Activated T-cell treated with anti-CD3 and anti-CD28 coated beads, Interleukin-2, amount 50 U/mL, for 48 hours (primary cell): ENCODE measurements at regions not wholly inside any gene's neighbourhood (a gene's known extent, or its start where the extent isn't known, plus 50 kb on each side); places are given as distances from the start of the nearest gene placed in this dataset.

Experiments
- DNase-seq, 2 experiments: peaks; one replicate each; pipeline ENCODE4 v3.0.0-alpha.2; 2020

DNA sequence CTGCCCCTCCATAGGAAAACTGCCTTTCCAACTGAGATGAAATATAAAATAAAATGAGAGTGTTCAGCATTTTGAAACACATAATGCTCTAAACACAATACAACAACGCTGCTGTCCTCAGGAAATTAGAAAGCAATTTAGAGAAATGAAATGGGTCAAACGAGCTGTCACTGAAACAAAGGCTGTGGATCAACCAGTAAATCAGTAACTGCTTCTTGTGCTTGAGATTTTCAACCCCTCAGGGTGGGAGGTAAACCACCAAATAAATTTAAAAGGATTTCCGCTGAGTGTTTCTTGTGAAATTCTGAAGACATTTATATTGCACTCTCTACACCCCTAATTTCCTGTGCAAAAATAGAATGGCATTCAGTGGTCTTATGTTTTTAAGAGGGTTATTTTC is 657.1 kb upstream of the SEL1L start:
- DNase-seq, result no peak

DNA sequence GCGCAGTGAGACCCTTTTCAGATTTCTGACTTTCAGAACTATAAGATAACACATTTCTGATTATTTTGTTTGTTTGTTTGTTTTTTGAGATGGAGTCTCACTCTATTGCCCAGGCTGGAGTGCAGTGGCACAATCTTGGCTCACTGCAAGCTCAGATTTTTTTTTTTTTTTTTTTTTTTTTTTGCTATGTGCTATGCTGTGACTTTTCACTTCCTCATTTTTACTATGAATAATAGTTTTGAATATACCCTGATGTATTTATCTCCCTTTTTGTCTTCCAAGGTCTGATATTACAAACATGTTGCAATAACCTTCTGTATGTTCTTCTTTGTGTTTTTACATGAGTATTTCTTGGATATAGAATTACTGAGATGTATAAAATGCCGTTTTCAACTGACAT is 658.7 kb upstream of the SEL1L start:
- no peak for DNase-seq

DNA sequence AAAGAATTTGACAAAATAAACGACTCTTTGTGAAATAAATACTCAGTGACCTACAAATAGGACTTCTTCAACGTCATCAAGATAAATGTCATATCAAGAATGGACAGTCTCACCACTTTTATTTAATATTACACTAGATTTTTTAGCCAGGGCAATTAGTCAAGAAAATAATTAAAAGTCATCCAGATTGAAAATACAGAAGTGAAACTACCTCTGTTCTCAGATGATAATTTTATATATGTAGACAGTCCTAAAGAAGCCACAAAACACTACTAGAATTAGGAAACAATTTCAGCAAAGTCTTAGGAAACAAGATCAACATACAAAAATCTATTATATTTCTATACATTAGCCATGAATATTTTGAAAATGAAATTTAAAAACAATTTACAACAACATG is 689.6 kb upstream of the SEL1L start:
- no peak for DNase-seq

DNA sequence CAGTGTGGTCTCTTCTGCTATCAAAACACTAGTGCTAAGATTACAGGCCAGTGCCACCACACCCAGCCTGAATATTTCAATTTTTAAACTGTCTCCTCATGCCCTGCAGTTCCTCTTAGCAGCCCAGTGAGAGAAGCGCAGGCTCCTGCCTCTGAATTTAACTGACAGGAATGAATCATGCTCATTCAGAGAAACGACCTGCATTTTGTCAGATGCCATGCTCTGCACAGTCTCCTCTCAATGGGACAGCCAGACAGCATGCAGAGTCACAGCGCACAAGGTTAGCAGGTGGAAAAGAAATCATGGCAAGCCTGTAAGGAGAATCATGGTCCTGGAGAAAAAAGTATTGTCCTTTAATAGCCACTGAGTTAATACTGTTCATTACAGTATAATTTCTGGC is 691.0 kb upstream of the SEL1L start:
- no peak for DNase-seq

DNA sequence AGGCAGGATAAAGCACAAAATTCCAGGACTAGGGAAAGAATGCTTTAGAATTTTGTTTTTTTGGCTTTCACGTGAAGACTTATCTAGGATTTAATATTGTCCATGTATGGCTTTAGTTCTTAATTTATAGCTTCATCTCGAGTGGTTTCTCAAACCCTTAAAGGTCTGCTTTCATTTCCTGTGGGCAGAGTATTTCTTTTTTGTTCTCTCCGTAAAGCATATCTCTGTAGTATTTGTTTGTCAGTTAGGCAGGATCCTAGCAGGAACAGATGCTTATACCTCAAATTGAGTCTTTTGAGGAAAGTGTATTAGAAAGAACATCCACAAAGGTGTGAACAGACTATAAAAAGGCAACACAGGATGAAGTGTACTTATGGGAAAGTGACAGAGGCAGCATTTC is 697.1 kb upstream of the SEL1L start:
- no peak for DNase-seq

DNA sequence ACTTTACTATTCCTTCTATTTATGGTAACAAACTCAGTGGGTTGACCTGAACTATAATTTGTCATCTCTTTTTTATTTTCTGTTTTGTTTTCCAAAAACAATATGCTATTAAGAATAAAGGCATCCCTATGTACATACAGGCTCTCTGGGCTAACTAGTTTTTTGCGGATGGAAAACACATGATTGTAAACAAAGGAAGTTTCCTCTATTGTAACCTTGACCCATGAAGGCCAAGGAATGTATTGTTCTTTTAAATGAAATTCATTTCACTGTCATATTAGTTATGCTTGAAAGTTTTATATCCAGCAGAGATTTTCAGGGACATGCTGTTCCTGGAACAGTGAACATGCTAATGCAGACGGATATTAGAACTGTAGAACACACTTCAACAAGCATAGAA is 705.0 kb upstream of the SEL1L start:
- DNase-seq, result no peak

DNA sequence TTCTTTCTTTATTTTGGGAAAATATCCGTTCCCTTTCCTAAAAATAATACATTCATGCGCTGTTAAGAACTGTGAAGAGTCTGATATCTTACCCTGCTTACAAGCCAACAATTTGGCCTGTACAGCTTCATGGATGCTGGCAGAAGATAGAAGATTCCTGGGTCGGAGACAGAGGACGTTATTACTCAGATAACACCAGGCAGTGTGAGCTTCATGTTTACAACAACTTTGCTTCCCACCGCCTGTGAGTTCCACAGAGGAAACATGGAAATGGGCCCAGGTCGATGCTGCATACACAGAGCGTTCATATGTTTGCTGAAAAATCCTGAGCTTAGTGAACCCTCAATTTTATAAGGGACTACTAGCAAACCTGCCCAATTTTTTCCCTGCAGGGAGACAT is 705.6 kb upstream of the SEL1L start:
- no peak for DNase-seq

DNA sequence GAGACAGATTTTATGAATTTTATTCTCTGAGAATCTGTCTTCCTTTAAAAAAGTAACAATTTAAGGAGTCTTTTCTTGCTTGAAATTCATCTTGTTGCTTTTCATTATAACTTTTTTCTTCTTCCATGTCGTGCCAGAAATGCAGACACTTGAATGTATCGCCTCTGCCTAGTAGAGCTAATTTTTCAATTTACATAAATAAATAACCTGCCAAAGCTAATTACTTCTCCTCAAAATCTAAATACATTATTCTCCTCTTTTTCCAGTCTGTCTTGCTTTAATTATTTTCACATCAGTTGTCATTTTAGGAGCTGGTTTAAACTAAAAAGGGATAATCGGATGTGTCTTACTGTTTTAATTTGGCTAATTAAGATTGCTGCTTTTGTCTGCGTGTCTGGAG is 711.1 kb upstream of the SEL1L start:
- DNase-seq, result no peak

DNA sequence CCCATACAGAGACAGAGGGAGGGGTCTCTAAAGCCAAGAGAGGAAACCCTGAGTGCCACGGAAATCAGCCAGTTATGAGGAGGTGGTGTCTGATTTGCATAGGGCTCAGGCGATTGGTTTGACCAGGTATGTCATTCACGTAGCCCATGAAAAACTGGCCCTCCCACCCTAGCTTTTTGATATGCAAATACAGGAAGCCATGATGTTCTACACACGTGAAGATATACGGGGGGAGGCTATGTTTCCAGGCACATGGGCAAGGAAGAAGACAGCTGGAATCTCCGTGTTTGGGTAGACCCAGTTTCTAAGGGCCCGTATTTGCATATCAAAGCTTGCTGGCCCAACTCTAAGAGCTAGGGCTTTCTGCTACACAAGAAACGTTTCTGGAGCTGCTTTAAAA is 717.8 kb upstream of the SEL1L start:
- DNase-seq, result no peak

DNA sequence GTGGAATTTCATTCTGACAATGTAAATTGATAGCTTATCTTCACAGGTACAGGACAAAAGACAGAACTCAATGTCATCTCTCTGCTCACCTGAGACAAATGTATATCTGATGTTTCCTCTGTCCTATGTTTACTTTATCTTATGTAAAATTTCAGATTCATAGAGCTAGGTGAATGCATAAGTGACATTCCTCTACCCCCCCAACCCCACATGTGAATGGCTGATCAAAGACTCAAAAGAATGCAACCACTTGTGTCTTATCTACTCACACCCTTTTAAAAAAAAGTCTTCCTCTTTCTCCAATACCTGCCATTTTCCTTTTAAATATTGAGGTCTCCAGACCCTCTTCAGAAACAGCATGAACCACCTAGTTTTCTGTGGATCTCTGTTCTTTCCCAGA is 736.6 kb upstream of the SEL1L start:
- no peak for DNase-seq

DNA sequence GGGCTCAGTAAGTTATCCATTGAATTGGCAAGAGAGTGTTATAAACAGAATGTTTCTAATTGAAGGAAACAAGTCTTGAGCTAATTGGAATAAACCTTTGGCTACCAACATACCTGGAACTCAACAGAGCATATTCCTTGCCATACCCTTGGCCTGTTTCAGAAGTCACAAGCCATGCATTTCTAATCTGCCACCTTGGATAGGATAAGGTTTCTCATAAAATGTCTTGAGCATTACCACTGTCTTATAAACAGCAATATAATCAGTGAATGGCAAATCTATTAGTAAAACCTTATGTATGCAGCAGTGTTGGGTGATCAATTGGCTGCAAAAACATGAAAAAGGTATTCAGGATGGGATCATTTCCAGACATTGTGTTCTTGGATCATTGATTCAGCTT is 765.2 kb upstream of the SEL1L start:
- no peak for DNase-seq

DNA sequence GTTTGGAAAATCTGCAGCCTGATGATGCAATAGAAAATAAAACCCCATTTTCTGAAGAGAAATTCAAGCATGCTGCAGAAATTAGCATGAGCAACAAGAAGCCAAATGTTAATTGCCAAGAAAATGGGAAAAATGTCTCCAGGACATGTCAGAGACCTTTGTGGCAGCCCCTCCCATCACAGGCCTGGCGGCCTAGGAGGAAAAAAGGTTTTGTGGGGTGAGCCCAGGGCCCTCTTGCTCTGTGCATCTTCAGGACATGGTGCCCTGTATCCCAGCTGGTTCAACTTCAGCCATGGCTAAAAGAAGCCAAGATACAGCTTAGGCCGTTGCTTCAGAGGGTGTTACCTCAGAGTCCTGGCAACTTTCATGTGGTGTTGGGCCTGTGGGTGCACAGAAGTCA is 775.5 kb upstream of the SEL1L start:
- no peak for DNase-seq

DNA sequence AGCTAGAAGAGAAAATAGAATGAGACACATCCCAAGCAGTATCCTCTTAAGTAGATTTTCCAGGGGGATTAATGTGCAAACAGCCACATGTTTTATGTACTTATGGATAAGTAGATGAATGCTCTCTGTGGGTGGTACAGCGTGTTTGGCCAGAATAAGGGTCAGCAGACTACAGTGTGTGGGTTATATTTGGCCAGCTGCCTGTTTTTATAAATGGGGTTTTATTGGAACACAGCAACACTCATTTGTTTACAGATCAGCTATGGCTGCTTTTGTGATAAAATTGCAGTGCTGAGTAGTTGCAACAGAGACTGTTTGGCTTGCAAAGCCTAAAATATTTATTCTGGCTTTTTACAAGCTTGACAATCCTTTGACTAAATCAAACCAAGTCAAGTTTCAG is 780.2 kb upstream of the SEL1L start:
- DNase-seq, result no peak

DNA sequence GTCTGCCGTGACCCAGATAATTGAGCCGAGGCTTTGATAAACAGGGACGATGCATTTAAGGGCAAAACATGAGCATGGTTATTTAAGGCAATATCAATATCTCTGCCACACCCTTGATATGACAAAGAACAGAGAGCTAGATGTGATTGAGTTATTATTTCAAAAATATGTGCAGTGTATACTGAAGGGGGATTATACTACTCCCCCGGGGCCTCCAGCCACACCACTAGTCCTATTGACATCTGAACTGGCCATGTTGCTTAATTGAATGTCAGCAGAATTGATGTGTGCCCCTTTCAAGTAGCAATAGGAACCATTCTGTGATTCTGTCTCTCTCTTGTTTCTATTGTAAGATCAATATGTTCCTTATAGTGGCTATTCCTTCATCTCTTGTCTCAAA is 794.8 kb upstream of the SEL1L start:
- DNase-seq, result no peak

DNA sequence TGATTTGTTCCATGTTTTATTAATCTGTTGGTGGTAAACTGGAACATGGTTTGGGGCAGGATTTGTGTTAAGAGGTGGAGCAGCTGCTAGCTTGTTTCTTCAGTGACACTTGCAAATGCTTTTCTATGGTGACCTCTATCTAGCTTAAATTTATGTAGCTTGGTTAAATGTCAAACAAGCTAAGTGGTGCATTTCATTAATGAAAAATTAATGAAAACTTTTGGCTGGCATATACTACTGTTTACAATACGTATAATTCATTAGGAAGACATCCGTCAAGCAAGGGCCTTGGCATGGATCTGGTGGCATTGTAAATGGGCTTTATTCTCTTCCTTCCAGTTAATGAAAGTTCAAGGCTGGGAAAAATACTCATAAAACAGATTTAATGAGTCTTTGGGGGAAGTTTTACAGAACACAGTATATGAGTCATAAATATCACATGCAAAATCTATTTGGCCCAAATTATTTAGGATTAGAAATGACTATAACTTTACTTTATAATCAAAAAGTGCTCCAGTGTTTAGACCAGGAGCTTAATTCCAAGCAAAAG is 807.7 kb upstream of the SEL1L start:
- DNase-seq, result no peak

DNA sequence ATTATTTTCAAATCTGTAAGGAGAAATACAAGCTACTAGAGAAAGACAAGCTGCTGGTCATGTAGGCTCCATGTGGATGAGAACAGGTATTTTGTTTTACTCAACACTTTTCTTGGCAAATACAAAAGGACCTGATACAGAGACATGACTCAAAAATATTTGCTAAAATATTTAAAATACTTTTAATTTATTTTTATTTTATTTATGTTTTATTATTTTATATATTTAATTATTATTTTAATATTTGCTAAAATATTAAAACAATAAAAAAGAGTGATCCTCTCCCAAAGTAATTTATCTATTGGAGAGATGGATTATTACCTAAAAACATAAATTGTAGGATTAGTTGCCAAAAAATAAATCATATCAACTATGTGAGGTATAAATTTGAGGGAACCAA is 808.9 kb upstream of the SEL1L start:
- DNase-seq, result no peak

DNA sequence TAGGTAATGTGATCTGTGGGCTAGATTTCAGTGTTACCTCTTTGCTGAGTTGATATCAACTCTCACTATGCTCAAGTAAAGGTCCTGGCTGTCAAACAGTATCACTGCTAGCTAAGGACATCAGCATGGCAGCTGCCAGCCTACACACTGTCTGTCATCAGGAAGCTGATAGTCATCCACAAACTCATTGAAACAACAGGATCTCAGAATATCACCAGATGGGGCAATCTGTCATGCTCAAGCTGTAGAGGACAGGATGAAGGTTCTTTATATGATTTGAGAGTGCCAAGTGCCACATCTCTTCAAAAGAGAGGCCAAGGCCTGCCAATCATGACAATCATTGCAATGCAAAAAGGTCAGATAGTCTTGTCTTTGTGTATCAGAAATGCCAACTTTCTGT is 811.5 kb upstream of the SEL1L start:
- DNase-seq, result no peak

DNA sequence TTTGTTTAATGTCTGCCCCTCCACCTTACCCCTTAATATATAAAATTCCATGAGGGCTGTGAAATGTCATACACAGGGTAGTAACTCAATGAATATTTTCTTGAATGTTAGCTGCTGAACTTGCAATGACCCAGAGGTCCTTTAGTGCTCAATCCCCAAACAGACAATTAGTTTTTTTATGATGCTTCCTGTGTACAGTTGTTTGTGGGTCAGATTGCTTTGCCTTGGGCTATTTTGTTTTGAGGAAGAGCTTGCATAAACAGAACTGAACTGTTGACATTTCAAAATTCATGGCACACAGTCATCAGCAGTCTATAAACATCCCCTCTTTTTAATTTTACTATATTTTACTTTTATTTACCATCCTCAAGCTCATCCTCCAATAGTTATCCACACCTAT is 820.5 kb upstream of the SEL1L start:
- DNase-seq, result no peak

DNA sequence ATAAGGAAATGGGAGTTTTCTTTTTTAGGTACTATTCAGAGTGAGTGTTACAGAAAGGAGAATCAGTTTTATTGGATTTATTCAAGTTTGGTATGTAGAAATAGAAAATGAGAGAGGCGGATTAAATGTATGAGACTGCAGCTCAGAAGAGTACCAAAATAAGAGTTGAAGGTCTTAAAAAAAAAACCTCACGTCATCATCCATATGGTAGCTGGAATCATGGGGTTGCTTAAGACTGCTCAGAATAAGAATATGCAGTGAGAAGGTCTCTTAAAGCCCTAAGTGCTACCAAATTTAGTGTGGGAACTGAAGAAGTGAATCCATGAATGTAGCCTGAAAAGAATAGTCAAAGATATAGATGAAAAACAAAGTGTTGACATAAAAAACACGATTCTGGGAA is 825.5 kb upstream of the SEL1L start:
- DNase-seq, result no peak

DNA sequence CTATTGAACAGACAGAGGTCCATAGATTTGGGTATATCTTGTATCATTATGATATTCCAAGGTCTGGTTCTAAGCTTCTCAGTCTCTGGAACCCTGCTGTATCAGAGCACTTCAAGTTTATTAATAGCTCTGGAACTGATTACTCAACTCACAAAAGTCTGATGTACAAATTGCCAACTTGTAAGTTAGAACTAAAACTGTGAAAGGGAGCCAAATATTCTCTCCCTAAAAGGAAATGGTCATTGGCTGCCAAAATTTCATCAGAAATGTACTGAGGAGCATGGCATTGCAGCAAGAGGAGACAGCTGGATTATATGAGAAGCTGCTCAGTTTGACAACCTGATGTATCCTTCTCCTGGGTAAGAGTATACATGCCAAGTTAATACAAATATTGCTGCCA is 828.8 kb upstream of the SEL1L start:
- DNase-seq, result no peak

DNA sequence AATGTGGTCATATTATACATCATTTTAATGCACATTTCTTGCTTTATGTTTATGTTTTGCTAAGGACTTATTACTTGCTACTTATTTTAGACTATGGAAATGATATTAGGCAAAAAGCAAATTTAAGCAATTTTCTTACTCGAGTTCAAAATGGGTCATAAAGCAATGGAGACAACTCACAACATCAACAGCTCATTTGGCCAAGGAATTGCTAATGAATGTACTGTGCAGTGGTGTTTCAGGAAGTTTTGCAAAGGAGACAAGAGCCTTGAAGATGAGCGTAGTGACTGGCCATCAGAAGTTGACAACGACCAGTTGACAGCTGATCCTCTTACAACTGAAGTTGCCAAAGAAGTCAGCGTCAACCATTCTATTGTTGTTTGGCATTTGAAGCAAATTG is 831.8 kb upstream of the SEL1L start:
- no peak for DNase-seq

DNA sequence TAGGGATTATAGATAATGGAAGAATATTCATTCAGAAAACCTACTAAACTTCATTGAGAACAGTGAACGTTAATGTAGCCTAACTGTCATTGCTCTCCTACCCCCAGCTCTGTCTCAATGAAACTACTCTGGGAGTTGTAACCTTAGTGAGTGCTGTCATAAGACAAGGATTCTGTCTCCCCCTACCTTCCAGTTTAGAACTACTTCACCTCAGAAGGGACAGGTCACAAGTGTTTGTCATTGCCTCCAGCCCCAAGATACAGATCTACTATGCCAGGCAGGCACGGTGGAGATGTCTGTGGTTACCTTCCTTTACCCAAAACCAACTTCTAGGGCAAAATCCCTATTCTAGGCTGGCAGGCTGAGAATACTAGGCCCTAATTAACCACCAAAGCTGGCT is 833.1 kb upstream of the SEL1L start:
- DNase-seq, result no peak

DNA sequence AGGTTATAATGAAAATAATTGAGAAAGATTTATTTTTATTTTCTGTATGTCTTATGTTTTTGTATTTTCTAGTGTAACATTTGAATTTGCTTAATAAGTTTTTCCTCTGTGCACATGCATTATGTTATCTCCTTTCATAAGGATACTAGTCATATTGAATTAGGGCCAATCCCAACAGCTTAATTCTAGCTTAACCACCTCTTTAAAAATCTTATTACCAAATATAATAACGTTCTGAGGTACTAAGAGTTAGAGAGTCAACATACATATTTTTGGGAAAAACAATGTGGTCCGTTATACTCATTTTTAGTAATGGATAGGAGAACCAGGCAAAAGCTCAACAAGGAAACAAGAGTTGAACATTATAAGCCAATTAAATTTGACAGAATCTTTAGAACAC is 845.6 kb upstream of the SEL1L start:
- DNase-seq, result no peak

DNA sequence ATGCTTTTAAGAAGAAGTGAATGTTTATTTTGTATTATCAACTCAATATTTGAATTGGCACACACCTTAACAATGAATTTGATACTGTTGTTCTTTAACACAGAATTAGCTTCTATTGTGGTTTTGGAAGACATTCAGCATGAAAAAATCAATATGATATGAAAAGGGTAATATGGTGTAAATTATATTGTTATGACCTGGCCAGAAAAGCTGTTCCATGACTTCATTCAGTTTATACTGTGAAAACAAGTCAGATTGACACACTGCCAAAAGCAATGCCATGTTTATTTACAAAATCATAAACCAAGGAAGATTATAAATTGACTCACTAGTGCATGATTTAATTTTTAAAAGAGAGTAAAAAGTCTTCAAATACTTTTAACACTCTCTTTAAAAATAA is 851.4 kb upstream of the SEL1L start:
- DNase-seq, result no peak

DNA sequence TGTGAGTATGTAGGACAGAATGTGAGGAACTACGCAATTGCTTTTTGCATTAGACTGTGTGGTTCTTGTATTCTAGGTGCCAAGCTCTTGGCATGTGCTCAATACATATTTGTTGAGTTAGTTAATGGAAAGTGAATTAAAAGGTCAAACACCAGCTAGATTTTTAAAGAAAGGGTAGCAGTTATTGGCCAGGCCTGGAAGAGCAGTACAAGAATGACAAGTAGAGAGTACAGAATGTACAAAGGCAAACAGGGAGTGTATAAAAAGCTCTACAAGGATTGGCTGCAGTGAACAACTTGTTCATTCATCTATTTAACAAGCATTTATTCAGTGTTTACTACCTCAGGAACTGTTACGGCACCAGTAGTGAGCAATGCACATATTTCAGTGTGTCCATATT is 854.0 kb upstream of the SEL1L start:
- no peak for DNase-seq

DNA sequence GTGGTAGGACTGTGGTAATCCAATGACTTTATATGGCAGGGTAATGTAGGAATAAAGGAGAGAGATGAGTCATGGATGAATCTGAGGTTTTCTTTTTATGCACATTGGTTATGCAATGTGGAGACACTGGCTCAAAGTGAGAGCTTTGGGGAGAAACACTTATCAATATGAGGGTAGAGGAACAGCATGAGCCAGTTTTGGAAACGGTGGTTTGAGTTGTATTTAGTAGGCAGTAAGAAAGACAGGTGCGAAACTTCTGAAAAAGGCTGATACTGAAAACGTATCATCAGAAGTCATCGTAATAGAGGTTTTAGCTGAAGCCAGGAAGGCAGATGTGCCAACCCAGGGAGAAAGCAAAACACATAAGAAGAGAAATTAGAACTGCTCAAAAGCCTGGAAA is 854.8 kb upstream of the SEL1L start:
- DNase-seq, result no peak
